ENCODE measurements at regions not wholly inside any gene's neighbourhood (a gene's known extent, or its start where the extent isn't known, plus 50 kb on each side); places are given as distances from the start of the nearest gene placed in this dataset.

- Histone ChIP-seq H3K4me3 (ENCODE audit: extremely low read depth, insufficient read depth, low read length, poor library complexity, severe bottlenecking) (no peak overlapping the region), H3K4me1 (ENCODE audit: control insufficient read depth, insufficient read depth, low read length, poor library complexity, severe bottlenecking) (peaks cover 3% of the 10 kb centered on the region), H3K27ac (ENCODE audit: low read depth, low read length, severe bottlenecking) (no peak overlapping the region), H3K36me3 (ENCODE audit: control insufficient read depth, insufficient read depth, low read length) (no peaks in the 10 kb centered on the region), H3K9me3 (ENCODE audit: control insufficient read depth, low read length) (no peaks in the 10 kb centered on the region)
- WGBS, 2 experiments (ENCODE audit: insufficient coverage in 2 of 2): no CpG with 5 or more reads among the region's 2 CpGs
These were observed 372.8 kb downstream of the TOX3 start for GRCh38 chr16:52174168-52174567.

DNA sequence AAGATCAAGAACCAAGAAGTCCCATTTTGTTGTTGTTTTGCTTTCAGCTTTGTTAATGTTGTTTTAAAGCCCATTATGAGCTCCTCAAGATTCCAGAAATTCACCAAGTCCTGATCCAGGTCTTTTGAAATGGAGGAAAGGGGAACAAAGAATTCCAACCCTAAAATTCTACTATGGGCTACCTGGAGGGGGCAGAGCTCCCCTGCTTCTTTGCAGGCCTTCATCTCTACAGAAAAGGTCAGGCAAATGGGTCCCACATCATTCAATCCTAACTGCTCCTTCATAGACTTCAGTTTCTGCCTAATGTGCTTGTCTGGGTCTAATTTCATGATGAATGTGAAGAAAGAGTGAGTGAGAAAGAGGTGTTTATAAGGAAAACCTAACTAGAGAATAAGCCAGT, 375.5 kb downstream of the TOX3 start:
- no peaks in the 10 kb centered on the region for H3K9me3 ChIP-seq (ENCODE audit: control insufficient read depth, low read length)
- H3K4me3 ChIP-seq (ENCODE audit: extremely low read depth, insufficient read depth, low read length, poor library complexity, severe bottlenecking): no peak overlapping the region
- H3K36me3 ChIP-seq (ENCODE audit: control insufficient read depth, insufficient read depth, low read length): no peaks in the 10 kb centered on the region
- H3K4me1 ChIP-seq (ENCODE audit: control insufficient read depth, insufficient read depth, low read length, poor library complexity, severe bottlenecking): peaks cover 3% of the 10 kb centered on the region
- H3K27ac ChIP-seq (ENCODE audit: low read depth, low read length, severe bottlenecking): no peak overlapping the region

DNA sequence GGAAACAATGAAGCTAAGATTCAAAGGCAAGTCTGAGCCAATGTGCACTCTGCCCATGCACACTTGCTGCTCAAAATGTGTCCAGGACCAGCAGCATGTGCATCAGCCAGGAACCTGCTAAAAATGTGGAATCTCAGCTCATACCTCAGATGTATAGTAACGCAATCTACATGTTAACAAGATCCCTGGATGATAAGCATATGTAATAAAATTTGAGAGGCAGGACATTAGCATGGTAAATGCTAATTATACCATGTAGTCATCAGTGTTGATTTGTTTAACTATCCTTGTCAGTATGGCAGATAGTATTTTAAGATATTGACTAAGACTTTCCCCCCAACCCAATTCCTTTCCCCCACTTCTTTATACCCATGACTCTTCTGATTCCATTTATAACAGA, 379.6 kb downstream of the TOX3 start:
- H3K4me1 ChIP-seq (ENCODE audit: control insufficient read depth, insufficient read depth, low read length, poor library complexity, severe bottlenecking): no peaks in the 10 kb centered on the region
- no peaks in the 10 kb centered on the region for H3K36me3 ChIP-seq (ENCODE audit: control insufficient read depth, insufficient read depth, low read length)
- WGBS, 2 experiments (ENCODE audit: insufficient coverage in 2 of 2): no CpG with 5 or more reads among the region's 1 CpG
- no peak overlapping the region for H3K27ac ChIP-seq (ENCODE audit: low read depth, low read length, severe bottlenecking)
- H3K9me3 ChIP-seq (ENCODE audit: control insufficient read depth, low read length): no peaks in the 10 kb centered on the region
- H3K4me3 ChIP-seq (ENCODE audit: extremely low read depth, insufficient read depth, low read length, poor library complexity, severe bottlenecking): no peak overlapping the region

DNA sequence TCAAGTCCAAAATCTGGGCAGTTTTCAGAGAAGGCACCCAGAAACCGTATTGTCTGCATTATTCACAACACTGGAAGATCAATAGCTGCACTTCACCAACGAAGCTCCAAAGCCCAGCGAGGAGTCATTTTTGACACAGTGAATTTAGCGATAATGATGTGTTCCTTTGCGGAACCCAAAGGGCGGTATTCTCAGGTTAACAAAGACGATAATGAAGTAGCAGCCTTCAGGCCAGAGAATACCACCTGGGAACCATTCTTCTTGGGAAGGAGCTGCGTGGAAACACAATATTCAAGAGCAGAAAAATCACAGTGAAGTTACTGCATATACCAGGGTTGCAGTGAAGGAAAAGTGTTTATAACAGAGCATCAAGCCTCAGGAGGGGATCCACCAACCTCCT, 381.0 kb downstream of the TOX3 start:
- no peaks in the 10 kb centered on the region for H3K4me1 ChIP-seq (ENCODE audit: control insufficient read depth, insufficient read depth, low read length, poor library complexity, severe bottlenecking)
- WGBS, 2 experiments (ENCODE audit: insufficient coverage in 2 of 2): 90 to 91% methylated on average over 7 to 8 of the region's 8 CpGs
- H3K4me3 ChIP-seq (ENCODE audit: extremely low read depth, insufficient read depth, low read length, poor library complexity, severe bottlenecking): no peak overlapping the region
- H3K36me3 ChIP-seq (ENCODE audit: control insufficient read depth, insufficient read depth, low read length): no peaks in the 10 kb centered on the region
- H3K27ac ChIP-seq (ENCODE audit: low read depth, low read length, severe bottlenecking): no peak overlapping the region
- no peaks in the 10 kb centered on the region for H3K9me3 ChIP-seq (ENCODE audit: control insufficient read depth, low read length)

DNA sequence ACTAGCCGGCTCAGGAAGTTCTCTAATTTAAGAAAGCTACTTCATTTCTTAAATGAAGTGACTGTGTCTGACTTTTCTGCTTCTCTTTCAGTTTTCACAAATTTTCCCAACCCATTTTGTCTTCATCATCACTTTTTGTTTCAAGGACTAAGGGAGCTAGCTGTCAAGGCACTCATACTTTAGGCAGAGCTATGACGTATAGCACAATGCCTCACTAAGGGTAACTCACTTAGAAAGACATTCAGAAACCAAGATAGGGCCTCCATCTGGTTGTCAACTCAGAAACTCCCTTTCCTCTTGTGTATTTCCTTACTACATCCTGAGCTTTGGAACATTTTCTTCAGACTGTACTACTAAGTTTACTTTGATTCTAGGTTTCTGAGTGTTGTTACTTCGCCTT, 397.9 kb downstream of the TOX3 start:
- no peak overlapping the region for H3K4me3 ChIP-seq (ENCODE audit: extremely low read depth, insufficient read depth, low read length, poor library complexity, severe bottlenecking)
- H3K4me1 ChIP-seq (ENCODE audit: control insufficient read depth, insufficient read depth, low read length, poor library complexity, severe bottlenecking): no peaks in the 10 kb centered on the region
- H3K36me3 ChIP-seq (ENCODE audit: control insufficient read depth, insufficient read depth, low read length): no peaks in the 10 kb centered on the region
- no peaks in the 10 kb centered on the region for H3K9me3 ChIP-seq (ENCODE audit: control insufficient read depth, low read length)
- H3K27ac ChIP-seq (ENCODE audit: low read depth, low read length, severe bottlenecking): no peak overlapping the region
- WGBS, 2 experiments (ENCODE audit: insufficient coverage in 2 of 2): 92 to 100% methylated on average over 1 to 2 of the region's 3 CpGs

GRCh38 chr16:52141871-52142270, 405.1 kb downstream of the TOX3 start:
- WGBS, 2 experiments (ENCODE audit: insufficient coverage in 2 of 2): 60 to 67% methylated on average over 1 to 3 of the region's 4 CpGs
- H3K4me3 ChIP-seq (ENCODE audit: extremely low read depth, insufficient read depth, low read length, poor library complexity, severe bottlenecking): no peak overlapping the region
- H3K9me3 ChIP-seq (ENCODE audit: control insufficient read depth, low read length): peaks cover 3% of the 10 kb centered on the region
- H3K36me3 ChIP-seq (ENCODE audit: control insufficient read depth, insufficient read depth, low read length): no peaks in the 10 kb centered on the region
- peaks cover 6% of the 10 kb centered on the region for H3K4me1 ChIP-seq (ENCODE audit: control insufficient read depth, insufficient read depth, low read length, poor library complexity, severe bottlenecking)
- no peak overlapping the region for H3K27ac ChIP-seq (ENCODE audit: low read depth, low read length, severe bottlenecking)

GRCh38 chr16:52128361-52128760, 418.6 kb downstream of the TOX3 start:
- Histone ChIP-seq H3K4me3 (ENCODE audit: extremely low read depth, insufficient read depth, low read length, poor library complexity, severe bottlenecking) (no peak overlapping the region), H3K4me1 (ENCODE audit: control insufficient read depth, insufficient read depth, low read length, poor library complexity, severe bottlenecking) (no peaks in the 10 kb centered on the region), H3K27ac (ENCODE audit: low read depth, low read length, severe bottlenecking) (no peak overlapping the region), H3K9me3 (ENCODE audit: control insufficient read depth, low read length) (no peaks in the 10 kb centered on the region), H3K36me3 (ENCODE audit: control insufficient read depth, insufficient read depth, low read length) (no peaks in the 10 kb centered on the region)
- 68% methylated on average over 2 of the region's 3 CpGs; no CpG with 5 or more reads in 1 of the 2 experiments for WGBS, 2 experiments (ENCODE audit: insufficient coverage in 2 of 2)

DNA sequence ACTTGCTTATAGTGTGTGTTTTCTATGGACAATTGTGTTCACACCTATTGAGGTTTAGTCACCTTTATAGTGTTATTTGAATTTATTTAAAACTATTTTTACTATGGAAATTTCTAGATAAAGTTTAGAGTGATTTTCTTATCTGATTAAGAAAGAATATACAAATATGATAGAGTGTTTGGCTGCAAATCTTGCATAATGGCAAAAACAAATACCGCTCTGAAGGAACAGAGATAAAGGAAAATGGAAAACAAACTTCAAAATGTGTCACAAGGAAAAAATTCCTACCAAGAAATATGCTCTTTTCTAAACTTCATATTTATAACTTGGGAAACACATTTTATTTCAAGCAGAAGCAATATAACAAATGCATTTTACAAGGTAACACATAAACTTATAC, 423.1 kb downstream of the TOX3 start:
- no CpG with 5 or more reads among the region's 1 CpG for WGBS, 2 experiments (ENCODE audit: insufficient coverage in 2 of 2)
- H3K36me3 ChIP-seq (ENCODE audit: control insufficient read depth, insufficient read depth, low read length): no peaks in the 10 kb centered on the region
- no peaks in the 10 kb centered on the region for H3K4me1 ChIP-seq (ENCODE audit: control insufficient read depth, insufficient read depth, low read length, poor library complexity, severe bottlenecking)
- no peaks in the 10 kb centered on the region for H3K9me3 ChIP-seq (ENCODE audit: control insufficient read depth, low read length)
- H3K27ac ChIP-seq (ENCODE audit: low read depth, low read length, severe bottlenecking): no peak overlapping the region
- H3K4me3 ChIP-seq (ENCODE audit: extremely low read depth, insufficient read depth, low read length, poor library complexity, severe bottlenecking): no peak overlapping the region

DNA sequence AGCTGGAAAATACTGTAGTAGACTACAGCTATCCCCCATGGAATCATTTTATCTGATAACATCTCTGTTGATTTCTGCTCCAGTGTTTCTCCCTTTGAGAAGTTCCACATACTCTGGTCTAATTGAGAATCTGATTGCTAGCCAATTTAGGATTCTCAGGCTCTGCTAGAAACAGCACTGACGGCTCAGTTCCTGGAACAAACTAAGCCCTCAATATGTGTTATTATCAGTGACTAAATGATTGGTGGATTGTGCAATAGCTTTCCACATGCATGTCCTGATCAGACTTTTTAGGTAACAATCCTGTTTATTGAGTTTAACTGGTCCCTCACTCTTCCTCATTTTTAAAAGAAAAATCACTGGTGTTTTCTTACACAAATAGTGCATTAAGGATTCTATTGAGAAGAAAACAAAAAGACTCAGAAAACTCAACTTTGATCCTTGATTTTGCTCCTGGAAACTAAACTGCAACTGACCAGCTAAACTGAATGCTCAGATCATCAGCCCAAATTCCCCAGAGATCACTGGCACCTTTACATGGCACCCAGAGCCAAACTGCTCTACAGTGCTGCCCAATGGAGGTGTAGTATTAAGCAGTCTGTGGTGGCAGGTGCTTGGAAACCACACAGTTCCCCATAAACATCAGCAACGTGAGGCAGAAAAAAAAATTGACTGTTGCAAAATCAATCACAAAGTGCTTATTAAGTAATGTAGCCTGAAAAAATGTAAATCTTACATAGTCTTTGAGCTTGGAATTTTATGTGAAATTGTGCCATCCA, 423.7 kb downstream of the TOX3 start:
- WGBS, 2 experiments (ENCODE audit: insufficient coverage in 2 of 2): 71% methylated on average over 1 of the region's 2 CpGs; no CpG with 5 or more reads in 1 of the 2 experiments
- Histone ChIP-seq H3K4me3 (ENCODE audit: extremely low read depth, insufficient read depth, low read length, poor library complexity, severe bottlenecking) (no peak overlapping the region), H3K36me3 (ENCODE audit: control insufficient read depth, insufficient read depth, low read length) (no peaks in the 10 kb centered on the region), H3K4me1 (ENCODE audit: control insufficient read depth, insufficient read depth, low read length, poor library complexity, severe bottlenecking) (no peaks in the 10 kb centered on the region), H3K9me3 (ENCODE audit: control insufficient read depth, low read length) (no peaks in the 10 kb centered on the region), H3K27ac (ENCODE audit: low read depth, low read length, severe bottlenecking) (no peak overlapping the region)

DNA sequence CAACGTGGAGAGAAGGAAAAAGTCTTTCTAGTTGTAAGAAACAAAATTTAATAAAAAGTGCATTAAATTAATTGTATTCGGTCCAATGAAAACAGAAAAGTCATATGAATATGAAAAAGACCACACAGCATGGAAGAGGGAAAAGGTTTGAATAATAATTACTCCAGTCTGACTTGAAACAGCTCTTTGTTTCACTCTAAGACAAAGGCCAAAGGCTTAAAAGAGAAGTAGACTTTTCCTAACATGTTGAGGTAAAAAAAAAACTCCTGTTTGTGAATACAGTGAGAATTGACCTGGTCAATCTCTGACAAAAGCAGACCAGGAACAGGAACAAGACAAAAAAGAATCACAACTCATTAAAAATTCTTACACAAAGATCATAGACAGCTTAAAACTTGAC, 429.8 kb downstream of the TOX3 start:
- H3K27ac ChIP-seq (ENCODE audit: low read depth, low read length, severe bottlenecking): no peak overlapping the region
- WGBS, 2 experiments (ENCODE audit: insufficient coverage in 2 of 2): no CpG with 5 or more reads among the region's 2 CpGs
- no peak overlapping the region for H3K4me3 ChIP-seq (ENCODE audit: extremely low read depth, insufficient read depth, low read length, poor library complexity, severe bottlenecking)
- H3K9me3 ChIP-seq (ENCODE audit: control insufficient read depth, low read length): no peaks in the 10 kb centered on the region
- peaks cover 13% of the 10 kb centered on the region for H3K4me1 ChIP-seq (ENCODE audit: control insufficient read depth, insufficient read depth, low read length, poor library complexity, severe bottlenecking)
- H3K36me3 ChIP-seq (ENCODE audit: control insufficient read depth, insufficient read depth, low read length): no peaks in the 10 kb centered on the region

DNA sequence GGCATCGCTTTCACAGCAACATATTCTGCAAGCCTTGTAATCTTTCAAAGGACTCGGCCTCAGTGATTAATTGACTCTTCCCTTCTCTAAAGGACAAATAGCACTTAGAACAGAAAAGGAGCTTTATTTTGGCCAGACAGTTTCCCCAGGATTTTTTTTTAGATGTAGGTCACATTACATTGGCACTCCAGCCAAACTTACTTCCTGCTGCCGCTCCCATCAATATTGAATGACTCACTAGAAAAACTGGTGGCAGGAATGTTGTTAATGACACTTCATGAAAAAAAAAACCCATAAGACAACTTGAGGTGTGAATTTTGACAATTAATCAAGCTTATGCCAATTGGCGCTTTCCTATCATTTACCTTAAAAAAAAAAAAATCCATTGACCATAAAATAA, 432.6 kb downstream of the TOX3 start:
- Histone ChIP-seq H3K4me3 (ENCODE audit: extremely low read depth, insufficient read depth, low read length, poor library complexity, severe bottlenecking) (no peak overlapping the region), H3K27ac (ENCODE audit: low read depth, low read length, severe bottlenecking) (peak overlapping the region; percentile 51), H3K9me3 (ENCODE audit: control insufficient read depth, low read length) (no peaks in the 10 kb centered on the region), H3K4me1 (ENCODE audit: control insufficient read depth, insufficient read depth, low read length, poor library complexity, severe bottlenecking) (peaks cover 13% of the 10 kb centered on the region), H3K36me3 (ENCODE audit: control insufficient read depth, insufficient read depth, low read length) (no peaks in the 10 kb centered on the region)
- 78% methylated on average over 2 of the region's 4 CpGs; no CpG with 5 or more reads in 1 of the 2 experiments for WGBS, 2 experiments (ENCODE audit: insufficient coverage in 2 of 2)

All from mesodermal cell (in vitro differentiated cells).